LHCN-M2 (cell line): ENCODE measurements at regions not wholly inside any gene's neighbourhood (a gene's known extent, or its start where the extent isn't known, plus 50 kb on each side); places are given as distances from the start of the nearest gene placed in this dataset.

ENCODE experiments used
- DNase-seq: peaks from one replicate; pipeline ENCODE4 v3.0.0-alpha.2; 2012; ENCODE audit warnings: low read depth

GRCh38 chr13:46994492-46994891 is 97.6 kb upstream of the HTR2A start:
- DNase-seq: no peak

GRCh38 chr13:46992383-46992952 is 95.6 kb upstream of the HTR2A start:
- DNase-seq: peak; percentile 24

GRCh38 chr13:46983881-46984280 is 87.0 kb upstream of the HTR2A start:
- peak; percentile 46 for DNase-seq

- no peak for DNase-seq
Observed at GRCh38 chr13:46982856-46983582, 86.2 kb upstream of the HTR2A start.

GRCh38 chr13:46975173-46975572 is 78.3 kb upstream of the HTR2A start:
- no peak for DNase-seq

GRCh38 chr13:46968450-46968849 is 71.6 kb upstream of the HTR2A start:
- no peak for DNase-seq

GRCh38 chr13:46964789-46965527 is 68.1 kb upstream of the HTR2A start:
- peak; percentile 94 for DNase-seq

- no peak for DNase-seq
Observed at GRCh38 chr13:46963904-46964303, 67.1 kb upstream of the HTR2A start.

GRCh38 chr13:46962281-46962941 is 65.6 kb upstream of the HTR2A start:
- peak; percentile 72 for DNase-seq

- DNase-seq: peak; percentile 91
Observed at GRCh38 chr13:46961719-46962118, 64.9 kb upstream of the HTR2A start.

GRCh38 chr13:46953941-46954340 is 57.1 kb upstream of the HTR2A start:
- no peak for DNase-seq

GRCh38 chr13:46953331-46953730 is 56.5 kb upstream of the HTR2A start:
- no peak for DNase-seq

GRCh38 chr13:46951516-46951915 is 54.7 kb upstream of the HTR2A start:
- peak; percentile 73 for DNase-seq

GRCh38 chr13:46949211-46949610 is 52.4 kb upstream of the HTR2A start:
- no peak for DNase-seq

GRCh38 chr13:46948338-46948737 is 51.5 kb upstream of the HTR2A start:
- DNase-seq: no peak

- DNase-seq: no peak
Observed at GRCh38 chr13:46947425-46948191, 50.8 kb upstream of the HTR2A start.
